Parathyroid adenoma (tissue), 2 donors: ENCODE measurements at regions not wholly inside any gene's neighbourhood (a gene's known extent, or its start where the extent isn't known, plus 50 kb on each side); places are given as distances from the start of the nearest gene placed in this dataset.

Source experiments
- H2AFZ ChIP-seq: fragments of 300-600 bp; sonication (generic); one replicate; pipeline ENCODE4 v1.7.0; 2017; ENCODE audit warnings: antibody characterized with exemption, mild to moderate bottlenecking
- H3K27ac ChIP-seq: fragments of 300-600 bp; sonication (generic); one replicate; pipeline ENCODE4 v1.7.0; 2017
- H3K27me3 ChIP-seq: fragments of 300-600 bp; sonication (generic); one replicate; pipeline ENCODE4 v1.7.0; 2017; ENCODE audit warnings: low read length; ENCODE audit not compliant: control insufficient read depth, insufficient read depth
- H3K36me3 ChIP-seq: fragments of 300-600 bp; sonication (generic); one replicate; pipeline ENCODE4 v1.7.0; 2017; ENCODE audit warnings: low read length; ENCODE audit not compliant: control insufficient read depth, insufficient read depth
- H3K4me1 ChIP-seq: fragments of 300-600 bp; sonication (generic); one replicate; pipeline ENCODE4 v1.7.0; 2017; ENCODE audit warnings: control low read depth
- H3K4me2 ChIP-seq: fragments of 300-600 bp; sonication (generic); one replicate; pipeline ENCODE4 v1.7.0; 2017; ENCODE audit warnings: low read length
- H3K4me3 ChIP-seq: fragments of 300-600 bp; sonication (generic); one replicate; pipeline ENCODE4 v1.7.0; 2017; ENCODE audit warnings: low read depth, low read length
- H3K79me2 ChIP-seq: fragments of 300-600 bp; sonication (generic); one replicate; pipeline ENCODE4 v1.7.0; 2017; ENCODE audit warnings: control low read depth
- H3K9ac ChIP-seq: fragments of 300-600 bp; sonication (generic); one replicate; pipeline ENCODE4 v1.7.0; 2017; ENCODE audit warnings: mild to moderate bottlenecking
- H3K9me3 ChIP-seq: fragments of 300-600 bp; sonication (generic); one replicate; pipeline ENCODE4 v1.7.0; 2017; ENCODE audit warnings: low read length; ENCODE audit not compliant: control insufficient read depth
- TF ChIP-seq, protein P1 (sequence below): fragments of 300-600 bp; sonication (generic); IDR thresholded peaks from one replicate; pipeline ENCODE4 v1.7.0; 2017; ENCODE audit warnings: antibody characterized with exemption, mild to moderate bottlenecking
- donor health status: primary hyperparathyroidism.

DNA sequence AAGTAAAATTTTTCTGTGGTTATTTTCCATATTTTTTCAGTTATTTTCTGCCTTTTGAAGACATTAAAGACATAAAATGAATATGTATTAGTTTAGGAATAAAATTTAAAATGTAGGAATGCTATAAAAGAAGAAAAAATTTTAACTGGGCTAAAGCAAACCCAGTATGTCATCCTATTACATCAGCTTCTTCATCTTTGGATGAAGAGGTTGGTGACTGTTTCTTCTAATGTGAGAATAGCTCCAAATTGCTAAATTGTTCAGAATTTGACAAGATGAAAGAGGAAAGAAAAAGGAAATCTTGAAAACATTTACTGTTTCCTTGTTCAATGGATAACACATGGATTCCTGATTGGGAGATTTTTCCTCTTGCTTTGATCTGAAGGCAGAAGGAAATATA lies 52.7 kb upstream of the PZP start:
- TF ChIP-seq, protein P1, sequence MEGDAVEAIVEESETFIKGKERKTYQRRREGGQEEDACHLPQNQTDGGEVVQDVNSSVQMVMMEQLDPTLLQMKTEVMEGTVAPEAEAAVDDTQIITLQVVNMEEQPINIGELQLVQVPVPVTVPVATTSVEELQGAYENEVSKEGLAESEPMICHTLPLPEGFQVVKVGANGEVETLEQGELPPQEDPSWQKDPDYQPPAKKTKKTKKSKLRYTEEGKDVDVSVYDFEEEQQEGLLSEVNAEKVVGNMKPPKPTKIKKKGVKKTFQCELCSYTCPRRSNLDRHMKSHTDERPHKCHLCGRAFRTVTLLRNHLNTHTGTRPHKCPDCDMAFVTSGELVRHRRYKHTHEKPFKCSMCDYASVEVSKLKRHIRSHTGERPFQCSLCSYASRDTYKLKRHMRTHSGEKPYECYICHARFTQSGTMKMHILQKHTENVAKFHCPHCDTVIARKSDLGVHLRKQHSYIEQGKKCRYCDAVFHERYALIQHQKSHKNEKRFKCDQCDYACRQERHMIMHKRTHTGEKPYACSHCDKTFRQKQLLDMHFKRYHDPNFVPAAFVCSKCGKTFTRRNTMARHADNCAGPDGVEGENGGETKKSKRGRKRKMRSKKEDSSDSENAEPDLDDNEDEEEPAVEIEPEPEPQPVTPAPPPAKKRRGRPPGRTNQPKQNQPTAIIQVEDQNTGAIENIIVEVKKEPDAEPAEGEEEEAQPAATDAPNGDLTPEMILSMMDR, result no peak

DNA sequence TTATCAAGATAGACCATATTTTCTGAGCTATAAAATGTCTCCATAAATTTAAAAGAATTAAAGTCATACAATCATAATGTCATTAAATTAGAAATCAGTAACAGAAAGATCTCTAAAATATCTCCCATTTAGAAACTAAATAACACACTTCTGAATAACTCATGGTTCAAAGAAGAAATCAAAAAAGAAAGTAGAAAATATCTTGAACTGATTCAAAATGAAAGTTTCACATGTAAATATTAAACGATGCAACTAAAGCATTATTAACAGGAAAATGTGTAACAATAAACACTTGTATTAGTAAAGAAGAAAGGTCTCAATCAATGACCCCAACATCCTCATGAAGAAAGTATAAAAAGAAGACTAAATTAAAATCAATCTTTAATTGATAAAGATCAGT lies 50.5 kb upstream of the PZP start:
- H3K79me2 ChIP-seq, result no peaks in the 10 kb centered on the region
- H3K4me1 ChIP-seq, result no peaks in the 10 kb centered on the region
- H3K9me3 ChIP-seq, result no peaks in the 10 kb centered on the region

More for the DNA sequence above, 52.7 kb upstream of the PZP start:
- H3K9ac ChIP-seq, result no peak overlapping the region
- no peak overlapping the region for H3K4me2 ChIP-seq
- no peaks in the 10 kb centered on the region for H3K27me3 ChIP-seq
- no peaks in the 10 kb centered on the region for H3K36me3 ChIP-seq
- no peaks in the 10 kb centered on the region for H3K79me2 ChIP-seq
- H3K4me3 ChIP-seq, result no peak overlapping the region
- H3K4me1 ChIP-seq, result no peaks in the 10 kb centered on the region
- no peak overlapping the region for H3K27ac ChIP-seq
- H3K9me3 ChIP-seq, result no peaks in the 10 kb centered on the region
- H2AFZ ChIP-seq, result no peak overlapping the region

More for the DNA sequence above, 50.5 kb upstream of the PZP start:
- no peaks in the 10 kb centered on the region for H3K36me3 ChIP-seq
- no peak overlapping the region for H3K4me3 ChIP-seq
- no peak overlapping the region for H3K27ac ChIP-seq
- TF ChIP-seq, protein P1, result no peak
- H3K4me2 ChIP-seq, result no peak overlapping the region
- no peak overlapping the region for H2AFZ ChIP-seq
- H3K9ac ChIP-seq, result no peak overlapping the region
- H3K27me3 ChIP-seq, result no peaks in the 10 kb centered on the region
